ENCODE measurements at regions not wholly inside any gene's neighbourhood (a gene's known extent, or its start where the extent isn't known, plus 50 kb on each side); places are given as distances from the start of the nearest gene placed in this dataset.

DNA sequence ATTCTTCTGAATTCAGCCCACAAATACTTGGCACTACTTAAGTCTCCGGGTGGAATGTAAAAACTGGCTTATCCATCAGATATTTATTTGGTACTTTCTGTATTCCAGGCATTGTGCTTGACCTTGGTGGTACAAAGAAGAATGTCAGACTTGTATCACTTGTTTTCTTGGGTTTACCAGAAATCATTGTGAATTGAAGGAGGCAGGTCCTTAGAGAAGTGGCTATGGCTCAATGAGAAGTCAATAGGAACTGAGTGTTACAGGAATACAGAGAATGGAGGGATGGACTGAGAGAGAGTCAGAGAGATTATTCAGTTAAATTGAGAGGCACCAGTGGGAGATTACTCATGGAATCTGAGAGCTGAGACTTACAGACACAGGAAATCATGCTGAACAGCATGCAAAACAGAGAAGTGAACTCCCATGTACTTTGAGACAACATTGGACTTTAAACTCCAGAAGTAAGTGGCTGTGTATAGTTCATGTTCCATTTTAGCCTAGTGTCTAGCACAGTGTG, 704.1 kb downstream of the CDH11 start:
- TF ChIP-seq, protein P1, sequence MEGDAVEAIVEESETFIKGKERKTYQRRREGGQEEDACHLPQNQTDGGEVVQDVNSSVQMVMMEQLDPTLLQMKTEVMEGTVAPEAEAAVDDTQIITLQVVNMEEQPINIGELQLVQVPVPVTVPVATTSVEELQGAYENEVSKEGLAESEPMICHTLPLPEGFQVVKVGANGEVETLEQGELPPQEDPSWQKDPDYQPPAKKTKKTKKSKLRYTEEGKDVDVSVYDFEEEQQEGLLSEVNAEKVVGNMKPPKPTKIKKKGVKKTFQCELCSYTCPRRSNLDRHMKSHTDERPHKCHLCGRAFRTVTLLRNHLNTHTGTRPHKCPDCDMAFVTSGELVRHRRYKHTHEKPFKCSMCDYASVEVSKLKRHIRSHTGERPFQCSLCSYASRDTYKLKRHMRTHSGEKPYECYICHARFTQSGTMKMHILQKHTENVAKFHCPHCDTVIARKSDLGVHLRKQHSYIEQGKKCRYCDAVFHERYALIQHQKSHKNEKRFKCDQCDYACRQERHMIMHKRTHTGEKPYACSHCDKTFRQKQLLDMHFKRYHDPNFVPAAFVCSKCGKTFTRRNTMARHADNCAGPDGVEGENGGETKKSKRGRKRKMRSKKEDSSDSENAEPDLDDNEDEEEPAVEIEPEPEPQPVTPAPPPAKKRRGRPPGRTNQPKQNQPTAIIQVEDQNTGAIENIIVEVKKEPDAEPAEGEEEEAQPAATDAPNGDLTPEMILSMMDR (IDR thresholded peaks at IDR 0.05): no peak
- TF ChIP-seq POLR2A (IDR thresholded peaks at IDR 0.05): no peak

All from thyroid gland (tissue), 4 donors.